CD4-positive, alpha-beta T cell (primary cell): ENCODE measurements at regions not wholly inside any gene's neighbourhood (a gene's known extent, or its start where the extent isn't known, plus 50 kb on each side); places are given as distances from the start of the nearest gene placed in this dataset.
"Not testable (repeated sequence)": the region's sequence is repeated elsewhere in the genome, so short reads cannot be mapped to it uniquely, and the experiment has no call there.

Source experiments
- ATAC-seq: fragments of 200-7000 bp; cut with Tn5 transposase; one replicate; pipeline ENCODE4 v1.10.0; 2022; ENCODE audit warnings: mild to moderate bottlenecking; ENCODE audit not compliant: poor library complexity
- CTCF ChIA-PET: fragments of 350-600 bp; sonication (Branson Sonifier 250); formaldehyde crosslinking; loops from one replicate; lab custom pipeline; 2021; ENCODE audit warnings: antibody characterized with exemption, inconsistent platforms; lab: Charles Lee
- POLR2A ChIA-PET: fragments of 350-600 bp; sonication (Branson Sonifier 250); formaldehyde crosslinking; loops from one replicate; lab custom pipeline; 2021; ENCODE audit warnings: antibody characterized with exemption, inconsistent platforms; lab: Charles Lee
- DNase-seq, 14 experiments: peaks; one replicate each; pipeline ENCODE4 v3.0.0-alpha.2; 2013 to 2020; ENCODE audit warnings: mixed read lengths in 2 of 14
- H3K27ac ChIP-seq, 2 donors: one replicate each; pipeline versions ENCODE4 v1.5.1 to v1.7.0; 2013; ENCODE audit warnings: low read length in 2 of 2, low read depth in 1 of 2, mild to moderate bottlenecking in 1 of 2
- H3K27me3 ChIP-seq, 2 experiments: 1 replicate in 1 of 2; 2 replicates in 1 of 2; pipeline versions ENCODE4 v1.6.1 to v1.7.0; 2013; ENCODE audit warnings: low read length in 2 of 2, control low read depth in 1 of 2, mild to moderate bottlenecking in 1 of 2, moderate library complexity in 1 of 2; ENCODE audit not compliant: insufficient read depth in 2 of 2, control insufficient read depth in 1 of 2
- H3K36me3 ChIP-seq: one replicate; pipeline ENCODE4 v1.6.1; 2013; ENCODE audit warnings: low read length, control low read depth; ENCODE audit not compliant: insufficient read depth
- H3K4me1 ChIP-seq: one replicate; pipeline ENCODE4 v1.6.1; 2013; ENCODE audit warnings: low read length, control low read depth; ENCODE audit not compliant: insufficient read depth
- H3K4me3 ChIP-seq: one replicate; pipeline ENCODE4 v1.5.1; 2013; ENCODE audit warnings: mild to moderate bottlenecking, low read length, moderate library complexity
- H3K9me3 ChIP-seq, 2 experiments: 1 replicate in 1 of 2; 2 replicates in 1 of 2; pipeline versions ENCODE4 v1.6.1 to v1.7.0; 2013; ENCODE audit warnings: low read length in 2 of 2, mild to moderate bottlenecking in 2 of 2, control low read depth in 1 of 2, moderate library complexity in 1 of 2; ENCODE audit not compliant: control insufficient read depth in 1 of 2, insufficient read depth in 1 of 2
- H3K27ac Mint-ChIP-seq: one replicate; pipeline ENCODE4 v1.8.0; 2020; ENCODE audit warnings: mixed read lengths
- H3K27me3 Mint-ChIP-seq: one replicate; pipeline ENCODE4 v1.8.0; 2021; ENCODE audit warnings: mixed read lengths
- H3K36me3 Mint-ChIP-seq: one replicate; pipeline ENCODE4 v1.8.0; 2021; ENCODE audit warnings: low read depth, mixed read lengths
- H3K4me1 Mint-ChIP-seq: one replicate; pipeline ENCODE4 v1.8.0; 2021; ENCODE audit warnings: low read depth, mixed read lengths
- H3K4me3 Mint-ChIP-seq: one replicate; pipeline ENCODE4 v1.8.0; 2020; ENCODE audit warnings: mild to moderate bottlenecking, mixed read lengths
- H3K9me3 Mint-ChIP-seq: one replicate; pipeline ENCODE4 v1.8.0; 2020; ENCODE audit warnings: mixed read lengths
- CTCF ChIP-seq: fragments of 200-600 bp; IDR thresholded peaks from one replicate; pipeline ENCODE4 v1.8.0; 2022; ENCODE audit warnings: antibody characterized with exemption, mild to moderate bottlenecking
- intact Hi-C, 2 experiments: fragments of 100-400 bp; cut with DNase I in 1 of 2; cut with micrococcal nuclease in 1 of 2; formaldehyde crosslinking; loops; one replicate each; pipeline versions ENCODE4 v1.15.1 to v1.9.0; 2023 to 2025; cut with DNase I, micrococcal nuclease

GRCh38 chr1:197995408-197996258, 78.5 kb downstream of the LHX9 start:
- ChIA-PET POLR2A (no interaction called here), CTCF (interaction anchor here (0.8 kb wide), 1 partner anchor 10 kb away, joined by 3 read pairs; no protein-coding TSS in a partner anchor)
- no peaks in the 10 kb centered on the region for H3K4me1 ChIP-seq
- no peak for TF ChIP-seq CTCF
- no peaks in the 10 kb centered on the region for H3K27me3 ChIP-seq
- no peaks in the 10 kb centered on the region for H3K36me3 ChIP-seq
- no peak overlapping the region for H3K27ac Mint-ChIP-seq
- H3K4me3 ChIP-seq: no peak overlapping the region
- H3K36me3 Mint-ChIP-seq: no peaks in the 10 kb centered on the region
- DNase-seq: no peak
- H3K4me1 Mint-ChIP-seq: no peaks in the 10 kb centered on the region
- no peak overlapping the region for H3K27ac ChIP-seq
- H3K9me3 Mint-ChIP-seq: no peaks in the 10 kb centered on the region
- no peaks in the 10 kb centered on the region for H3K9me3 ChIP-seq
- no peak for ATAC-seq
- H3K27me3 Mint-ChIP-seq: peaks cover 4% of the 10 kb centered on the region
- intact Hi-C loops: loop anchor here in 1 of 2 experiments (10.0 kb wide), 1 partner anchor 59 kb away; no protein-coding TSS in a partner anchor
- no peak overlapping the region for H3K4me3 Mint-ChIP-seq

- H3K27me3 ChIP-seq, H3K4me3 Mint-ChIP-seq, H3K4me1 Mint-ChIP-seq, H3K36me3 ChIP-seq, H3K9me3 ChIP-seq, H3K4me1 ChIP-seq, H3K36me3 Mint-ChIP-seq, H3K27ac ChIP-seq, ATAC-seq, H3K27me3 Mint-ChIP-seq, H3K4me3 ChIP-seq, H3K9me3 Mint-ChIP-seq, DNase-seq, POLR2A ChIA-PET, H3K27ac Mint-ChIP-seq: not testable (repeated sequence)
- intact Hi-C loops: loop anchor here in 1 of 2 experiments (10.0 kb wide), 1 partner anchor 59 kb away; no protein-coding TSS in a partner anchor
- CTCF ChIA-PET: interaction anchor here (0.8 kb wide), 1 partner anchor 9 kb away, joined by 3 read pairs; no protein-coding TSS in a partner anchor
Measured at GRCh38 chr1:197996259-197996512, 79.0 kb downstream of the LHX9 start.

- H3K36me3 Mint-ChIP-seq: no peaks in the 10 kb centered on the region
- Histone ChIP-seq H3K9me3 (no peaks in the 10 kb centered on the region), H3K4me3 (no peak overlapping the region), H3K27ac (no peak overlapping the region), H3K36me3 (no peaks in the 10 kb centered on the region), H3K27me3 (no peaks in the 10 kb centered on the region), H3K4me1 (no peaks in the 10 kb centered on the region)
- intact Hi-C loops: loop anchor here in 1 of 2 experiments (10.0 kb wide), 1 partner anchor 57 kb away; no protein-coding TSS in a partner anchor
- ChIA-PET POLR2A (no interaction called here), CTCF (no interaction called here)
- DNase-seq: no peak
- ATAC-seq: no peak
- peaks cover 4% of the 10 kb centered on the region for H3K27me3 Mint-ChIP-seq
- H3K27ac Mint-ChIP-seq: no peak overlapping the region
- H3K4me3 Mint-ChIP-seq: no peak overlapping the region
- no peaks in the 10 kb centered on the region for H3K4me1 Mint-ChIP-seq
- no peak for TF ChIP-seq CTCF
- H3K9me3 Mint-ChIP-seq: no peaks in the 10 kb centered on the region
Measured at GRCh38 chr1:197998110-197998509, 80.9 kb downstream of the LHX9 start.
